Astrocyte (in vitro differentiated cells and primary cell): ENCODE measurements at regions not wholly inside any gene's neighbourhood (a gene's known extent, or its start where the extent isn't known, plus 50 kb on each side); places are given as distances from the start of the nearest gene placed in this dataset.

Experiments
- DNase-seq: peaks from one replicate; pipeline ENCODE4 v3.0.0-alpha.2; 2010; ENCODE audit warnings: low read depth
- FAIRE-seq: peaks from 2 replicates; lab custom pipeline; 2011; peaks lifted over from hg19 to GRCh38; lab: Jason Lieb, UNC
- H2AFZ ChIP-seq: 2 replicates; pipeline ENCODE4 v1.6.0; 2012; ENCODE audit warnings: low read depth, low read length, inconsistent platforms
- H3K27ac ChIP-seq: 2 replicates; pipeline ENCODE4 v1.5.1; 2011; ENCODE audit warnings: low read depth, low read length, inconsistent platforms
- H3K27me3 ChIP-seq: 2 replicates; pipeline ENCODE4 v1.6.0; 2011; ENCODE audit warnings: low read length, inconsistent platforms; ENCODE audit not compliant: insufficient read depth
- H3K36me3 ChIP-seq: 2 replicates; pipeline ENCODE4 v1.5.1; 2011; ENCODE audit warnings: low read length, inconsistent platforms; ENCODE audit not compliant: insufficient read depth
- H3K4me1 ChIP-seq: 2 replicates; pipeline ENCODE4 v1.5.1; 2011; ENCODE audit warnings: low read length, inconsistent platforms; ENCODE audit not compliant: insufficient read depth
- H3K4me2 ChIP-seq: 2 replicates; pipeline ENCODE4 v1.6.0; 2012; ENCODE audit warnings: low read length, inconsistent platforms
- H3K4me3 ChIP-seq: 2 replicates; pipeline ENCODE4 v1.5.1; 2011; ENCODE audit warnings: low read depth, mild to moderate bottlenecking, low read length, inconsistent platforms; ENCODE audit not compliant: insufficient read depth
- H3K79me2 ChIP-seq: 2 replicates; pipeline ENCODE4 v1.6.0; 2012; ENCODE audit warnings: mild to moderate bottlenecking, low read length, inconsistent platforms; ENCODE audit not compliant: insufficient read depth
- H3K9ac ChIP-seq: 2 replicates; pipeline ENCODE4 v1.6.0; 2012; ENCODE audit warnings: mild to moderate bottlenecking, low read length, inconsistent platforms
- H3K9me3 ChIP-seq: 2 replicates; pipeline ENCODE4 v1.5.1; 2012; ENCODE audit warnings: low read depth, mild to moderate bottlenecking, low read length, inconsistent platforms; ENCODE audit not compliant: insufficient read depth
- H4K20me1 ChIP-seq: 2 replicates; pipeline ENCODE4 v1.6.0; 2012; ENCODE audit warnings: low read length, inconsistent platforms; ENCODE audit not compliant: insufficient read depth
- H3K27ac Mint-ChIP-seq: one replicate; pipeline ENCODE4 v1.8.0; 2021; ENCODE audit warnings: mild to moderate bottlenecking, mixed read lengths; ENCODE audit not compliant: unreplicated experiment
- H3K27me3 Mint-ChIP-seq: one replicate; pipeline ENCODE4 v1.8.0; 2021; ENCODE audit warnings: low read depth, mixed read lengths; ENCODE audit not compliant: unreplicated experiment
- H3K36me3 Mint-ChIP-seq: one replicate; pipeline ENCODE4 v1.8.0; 2021; ENCODE audit warnings: low read depth, mixed read lengths; ENCODE audit not compliant: unreplicated experiment
- H3K4me1 Mint-ChIP-seq: one replicate; pipeline ENCODE4 v1.8.0; 2021; ENCODE audit warnings: low read depth, mixed read lengths; ENCODE audit not compliant: unreplicated experiment
- H3K4me3 Mint-ChIP-seq: one replicate; pipeline ENCODE4 v1.8.0; 2021; ENCODE audit warnings: mild to moderate bottlenecking, moderate library complexity, mixed read lengths; ENCODE audit not compliant: unreplicated experiment
- H3K9me3 Mint-ChIP-seq: one replicate; pipeline ENCODE4 v1.8.0; 2021; ENCODE audit warnings: mild to moderate bottlenecking, mixed read lengths; ENCODE audit not compliant: unreplicated experiment
- CTCF ChIP-seq: IDR thresholded peaks from 2 replicates; pipeline ENCODE4 v1.5.1; 2011; ENCODE audit warnings: low read depth, mild to moderate bottlenecking, inconsistent platforms, low read length, moderate library complexity; ENCODE audit not compliant: insufficient read depth
- EZH2 ChIP-seq: IDR thresholded peaks from 2 replicates; pipeline ENCODE4 v1.6.1; 2012; ENCODE audit warnings: mild to moderate bottlenecking, low read length, inconsistent platforms; ENCODE audit not compliant: insufficient read depth

- FAIRE-seq = no peak
- Mint-ChIP-seq H3K36me3 (no peaks in the 10 kb centered on the region), H3K4me3 (no peak overlapping the region), H3K27ac (no peak overlapping the region), H3K9me3 (no peaks in the 10 kb centered on the region), H3K4me1 (peaks cover 15% of the 10 kb centered on the region), H3K27me3 (no peaks in the 10 kb centered on the region)
- Histone ChIP-seq H4K20me1 (no peaks in the 10 kb centered on the region), H3K4me3 (no peak overlapping the region), H3K79me2 (no peaks in the 10 kb centered on the region), H3K27me3 (no peaks in the 10 kb centered on the region), H3K9me3 (no peaks in the 10 kb centered on the region), H3K9ac (no peak overlapping the region), H3K36me3 (no peaks in the 10 kb centered on the region), H3K4me2 (no peak overlapping the region), H2AFZ (no peak overlapping the region), H3K27ac (no peak overlapping the region), H3K4me1 (no peaks in the 10 kb centered on the region)
- no peak for DNase-seq
- TF ChIP-seq EZH2 (no peak), CTCF (no peak)
These were observed 1699.2 kb upstream of the IGFBP7 start for GRCh38 chr4:58809366-58809765.

- H3K27ac ChIP-seq = no peak overlapping the region
- no peak overlapping the region for H2AFZ ChIP-seq
- Mint-ChIP-seq H3K36me3 (no peaks in the 10 kb centered on the region), H3K9me3 (no peaks in the 10 kb centered on the region), H3K27me3 (no peaks in the 10 kb centered on the region), H3K4me1 (peaks cover 15% of the 10 kb centered on the region), H3K27ac (no peak overlapping the region), H3K4me3 (no peak overlapping the region)
- no peaks in the 10 kb centered on the region for H3K9me3 ChIP-seq
- DNase-seq = no peak
- FAIRE-seq = no peak
- TF ChIP-seq EZH2 (no peak), CTCF (no peak)
- no peak overlapping the region for H3K4me3 ChIP-seq
- no peak overlapping the region for H3K4me2 ChIP-seq
- H3K4me1 ChIP-seq = no peaks in the 10 kb centered on the region
- no peaks in the 10 kb centered on the region for H3K36me3 ChIP-seq
- no peaks in the 10 kb centered on the region for H3K79me2 ChIP-seq
- no peaks in the 10 kb centered on the region for H3K27me3 ChIP-seq
- H3K9ac ChIP-seq = no peak overlapping the region
- no peaks in the 10 kb centered on the region for H4K20me1 ChIP-seq
These were observed 1698.6 kb upstream of the IGFBP7 start for GRCh38 chr4:58808817-58809216.

GRCh38 chr4:58807843-58808615 lies 1697.8 kb upstream of the IGFBP7 start:
- Histone ChIP-seq H3K9ac (no peak overlapping the region), H3K4me3 (no peak overlapping the region), H3K36me3 (no peaks in the 10 kb centered on the region), H2AFZ (no peak overlapping the region), H3K4me1 (no peaks in the 10 kb centered on the region), H3K79me2 (no peaks in the 10 kb centered on the region), H3K27me3 (no peaks in the 10 kb centered on the region), H3K27ac (no peak overlapping the region), H4K20me1 (no peaks in the 10 kb centered on the region), H3K9me3 (no peaks in the 10 kb centered on the region), H3K4me2 (no peak overlapping the region)
- TF ChIP-seq EZH2 (no peak), CTCF (no peak)
- Mint-ChIP-seq H3K4me3 (no peak overlapping the region), H3K27me3 (no peaks in the 10 kb centered on the region), H3K27ac (no peak overlapping the region), H3K9me3 (no peaks in the 10 kb centered on the region), H3K36me3 (no peaks in the 10 kb centered on the region), H3K4me1 (peaks cover 15% of the 10 kb centered on the region)
- DNase-seq (no peak), FAIRE-seq (no peak)
